HG02981 (cell line): ENCODE measurements at regions not wholly inside any gene's neighbourhood (a gene's known extent, or its start where the extent isn't known, plus 50 kb on each side); places are given as distances from the start of the nearest gene placed in this dataset.
"Not testable (repeated sequence)": the region's sequence is repeated elsewhere in the genome, so short reads cannot be mapped to it uniquely, and the experiment has no call there.

Source experiments
- ATAC-seq: cut with Tn5 transposase; IDR thresholded peaks from one replicate; pipeline ENCODE4 v1.9.1; 2021; ENCODE audit warnings: mild to moderate bottlenecking, moderate library complexity; ENCODE audit not compliant: unreplicated experiment

DNA sequence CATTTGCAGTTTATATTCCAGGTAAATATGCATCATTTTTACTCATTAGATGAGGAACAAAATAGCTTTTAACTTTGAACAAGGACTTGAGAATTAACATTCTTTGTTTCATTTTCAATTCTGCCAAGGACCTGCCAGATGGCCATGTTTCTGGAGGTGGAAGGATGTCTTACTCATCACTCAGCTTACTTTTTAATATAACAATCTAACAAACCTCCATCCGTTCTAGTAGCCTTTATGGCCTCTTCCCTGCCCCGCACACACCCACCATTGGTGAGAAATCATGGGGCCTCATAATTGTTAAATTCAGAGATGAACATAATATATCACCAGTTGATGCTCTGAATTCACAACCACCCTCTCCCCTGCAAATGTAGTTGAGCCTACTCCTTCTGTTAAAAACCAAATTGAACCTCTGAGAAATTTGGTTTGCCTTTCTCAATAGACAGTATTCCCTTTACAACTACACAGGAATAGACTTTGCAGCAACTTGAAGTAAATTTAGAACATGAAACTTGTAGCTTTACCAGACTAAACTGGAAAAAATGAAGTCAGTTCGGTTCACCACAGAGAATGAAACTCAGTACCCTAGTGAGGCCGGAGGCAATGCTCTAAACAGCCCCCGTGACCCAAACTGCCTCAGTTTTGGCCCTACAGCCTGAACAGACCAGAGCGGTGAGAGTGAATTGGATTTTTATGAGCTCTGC, 50.1 kb upstream of the ACSL4 start:
- ATAC-seq, result peak; percentile 86

GRCh38 chrX:109783701-109784079, 50.6 kb upstream of the ACSL4 start:
- no peak for ATAC-seq

- no peak for ATAC-seq
Observed at GRCh38 chrX:109785053-109785452, 52.0 kb upstream of the ACSL4 start.

GRCh38 chrX:109790511-109790910, 57.5 kb upstream of the ACSL4 start:
- ATAC-seq, result not testable (repeated sequence)

- no peak for ATAC-seq
Observed at GRCh38 chrX:109793191-109793590, 60.1 kb upstream of the ACSL4 start.

GRCh38 chrX:109795682-109796081, 62.6 kb upstream of the ACSL4 start:
- ATAC-seq, result no peak

DNA sequence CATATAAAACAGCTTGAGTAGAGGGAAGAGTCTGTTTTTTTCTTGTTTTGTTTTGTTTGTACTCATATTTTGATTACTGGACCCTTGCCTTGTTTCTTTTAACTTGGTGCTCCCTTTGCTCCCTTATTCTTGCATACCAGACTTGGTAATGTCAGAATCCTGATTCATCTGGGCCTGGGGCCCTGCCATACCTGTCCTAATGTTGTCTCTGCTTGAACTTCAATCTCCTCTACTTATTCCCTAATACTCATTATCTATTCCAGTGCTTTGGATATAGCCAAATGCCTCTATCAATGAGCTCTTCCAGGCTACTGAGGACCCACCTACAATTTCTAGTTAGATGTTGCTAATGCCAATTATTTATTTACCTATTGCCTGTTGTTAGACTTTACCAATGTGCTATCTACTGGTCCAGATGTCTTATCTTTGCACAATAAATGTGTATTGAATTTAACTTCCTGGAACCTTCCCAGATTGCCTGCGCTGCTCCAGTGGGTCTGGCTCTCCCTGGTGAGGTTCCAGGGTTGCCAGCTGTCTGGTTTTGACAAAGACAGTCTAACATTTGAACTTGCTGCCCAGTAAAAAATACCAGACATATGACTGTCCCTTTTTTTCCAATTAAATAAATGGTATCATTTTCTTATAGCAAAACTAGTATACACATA, 64.4 kb upstream of the ACSL4 start:
- no peak for ATAC-seq

- no peak for ATAC-seq
Observed at GRCh38 chrX:109812236-109812635, 79.2 kb upstream of the ACSL4 start.

DNA sequence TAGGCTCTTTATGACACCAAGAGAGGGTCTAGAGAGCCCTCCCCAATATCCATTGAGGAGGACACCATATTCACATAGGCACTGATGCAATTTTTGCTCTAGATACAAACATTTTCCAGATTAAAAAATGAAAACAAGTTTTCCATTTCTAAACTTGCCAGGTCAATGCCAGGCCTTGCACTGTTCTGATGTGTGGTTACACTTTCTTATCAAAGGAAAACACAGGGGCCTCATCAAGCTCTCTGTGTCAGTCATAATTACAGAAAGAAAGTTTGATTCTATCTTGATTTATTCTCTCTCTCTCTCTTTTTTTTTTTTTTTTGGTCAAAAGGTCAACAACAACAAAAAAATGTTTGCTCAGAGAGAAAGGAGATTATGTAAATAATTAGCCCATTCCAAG, 80.2 kb upstream of the ACSL4 start:
- ATAC-seq, result no peak

- ATAC-seq, result no peak
Observed at GRCh38 chrX:109818976-109819375, 85.9 kb upstream of the ACSL4 start.

DNA sequence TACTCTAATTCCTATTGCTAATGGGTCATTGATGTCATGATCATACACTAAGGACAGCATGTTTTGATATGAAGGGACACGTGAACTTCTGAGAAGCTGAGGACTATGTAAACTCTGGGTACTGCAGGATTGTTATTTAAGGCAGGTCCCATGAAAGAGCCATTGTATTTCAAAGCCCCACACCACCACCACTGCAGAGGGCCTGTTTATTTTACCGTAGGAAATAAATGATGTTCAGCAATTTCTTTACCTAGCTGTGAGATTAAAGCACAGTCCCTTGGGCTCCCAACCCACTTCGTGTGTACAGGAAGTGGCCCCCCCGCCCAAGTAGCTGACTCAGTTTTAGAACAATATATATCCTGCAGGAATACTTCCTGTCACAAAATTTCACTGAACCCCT, 89.8 kb upstream of the ACSL4 start:
- no peak for ATAC-seq

DNA sequence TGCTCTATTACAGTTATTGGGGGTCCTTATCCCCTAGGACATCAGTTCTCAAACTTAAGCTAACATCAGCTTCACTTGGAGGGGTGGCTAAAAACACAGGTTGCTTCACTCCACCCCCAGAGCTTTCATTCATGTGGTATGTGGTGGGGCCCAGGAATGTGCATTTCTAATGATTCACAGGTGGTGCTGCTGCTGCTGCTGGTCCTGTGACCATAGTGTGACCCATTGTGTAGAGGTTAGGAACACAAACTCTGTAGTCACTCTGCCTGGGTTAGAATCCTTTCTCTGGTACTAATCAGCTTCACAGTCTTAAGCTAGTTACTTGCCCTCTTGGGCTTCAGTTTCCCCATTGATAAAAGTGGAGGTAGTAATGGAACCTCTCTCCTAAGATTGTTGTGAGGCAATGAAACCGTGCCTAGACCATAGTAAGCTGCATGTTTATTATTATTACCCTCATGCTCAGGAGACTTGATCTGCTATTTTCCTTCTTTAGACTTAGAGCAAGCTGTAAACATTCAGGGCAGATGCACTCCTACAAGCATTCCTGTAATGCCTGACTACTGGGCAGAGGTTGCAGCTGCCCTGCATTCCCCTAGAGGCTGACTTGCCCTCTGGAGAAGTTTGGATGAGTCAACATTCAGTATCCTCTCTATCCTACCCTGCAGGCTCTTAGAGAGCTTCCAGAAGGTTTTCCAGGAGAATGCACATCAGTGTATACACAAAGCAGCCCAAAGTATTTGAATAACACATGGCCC, 94.1 kb upstream of the ACSL4 start:
- ATAC-seq, result no peak

GRCh38 chrX:109827772-109828171, 94.7 kb upstream of the ACSL4 start:
- no peak for ATAC-seq

DNA sequence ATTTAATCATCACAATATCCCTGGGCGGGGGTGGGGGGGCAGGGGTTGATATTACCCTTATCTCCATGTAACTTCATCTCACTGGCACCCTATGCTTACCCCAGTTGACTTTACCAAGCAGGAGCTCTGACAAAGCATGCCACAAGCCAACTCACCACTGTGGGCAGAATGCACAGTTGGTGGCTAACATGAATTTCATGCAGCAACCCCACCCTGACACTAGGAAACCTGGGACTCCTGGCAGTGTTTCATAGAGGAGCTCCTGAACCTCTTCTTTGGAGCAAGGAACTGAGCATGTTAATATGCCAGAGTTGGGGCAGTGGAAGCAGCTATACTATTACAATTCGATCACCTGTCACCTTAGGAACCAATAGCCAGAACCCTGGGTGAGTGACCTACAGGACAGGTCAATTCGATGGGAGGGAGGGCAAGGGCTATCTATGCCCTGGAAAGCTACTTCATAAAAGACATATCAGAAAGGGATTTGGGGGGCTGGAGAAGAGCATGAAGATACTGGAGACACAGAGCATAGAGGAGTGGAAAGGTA, 97.2 kb upstream of the ACSL4 start:
- ATAC-seq, result no peak

GRCh38 chrX:109830704-109831206, 97.7 kb upstream of the ACSL4 start:
- peak; percentile 82 for ATAC-seq

DNA sequence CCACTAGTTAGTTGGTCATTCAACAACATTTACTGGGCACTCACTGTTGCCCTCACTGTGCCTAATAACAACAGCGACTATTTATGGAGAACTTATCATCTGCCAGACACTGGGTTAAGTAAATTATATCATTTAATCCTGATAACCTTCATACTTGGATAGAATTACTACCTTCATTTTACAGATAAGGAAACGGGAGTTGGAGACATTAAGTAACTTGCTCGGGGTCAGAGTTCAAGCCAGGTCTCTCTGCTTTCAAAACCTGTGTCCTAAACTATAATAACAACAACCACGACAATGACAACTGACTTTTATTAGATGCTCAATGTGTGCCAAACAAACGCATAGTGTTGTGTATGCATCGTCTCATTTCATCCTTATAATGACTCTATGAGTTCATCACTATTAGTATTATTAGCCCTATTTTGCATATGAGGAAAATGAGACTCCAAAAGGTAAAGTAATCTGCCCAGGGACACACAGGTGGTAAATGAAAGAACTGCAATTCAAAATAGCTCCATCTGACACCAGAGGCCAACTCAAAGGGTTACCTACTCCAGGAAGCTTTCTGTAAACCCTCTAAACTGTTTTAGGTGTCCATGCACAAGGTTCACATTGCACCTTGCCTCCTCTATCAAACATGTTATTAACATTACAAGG, 98.4 kb upstream of the ACSL4 start:
- ATAC-seq, result no peak

- no peak for ATAC-seq
Observed at GRCh38 chrX:109839694-109840567, 106.9 kb upstream of the ACSL4 start.

GRCh38 chrX:109840585-109840984, 107.5 kb upstream of the ACSL4 start:
- no peak for ATAC-seq

- no peak for ATAC-seq
Observed at GRCh38 chrX:109841257-109841656, 108.2 kb upstream of the ACSL4 start.
